DND-41 (cell line): ENCODE measurements at regions not wholly inside any gene's neighbourhood (a gene's known extent, or its start where the extent isn't known, plus 50 kb on each side); places are given as distances from the start of the nearest gene placed in this dataset.

ENCODE experiments used
- EZH2 ChIP-seq: IDR thresholded peaks from 3 replicates; pipeline ENCODE4 v1.6.1; 2012; ENCODE audit warnings: borderline replicate concordance, low read depth, mild to moderate bottlenecking, moderate library complexity, low read length, inconsistent platforms; ENCODE audit not compliant: severe bottlenecking
- TF ChIP-seq, protein P1 (sequence below): IDR thresholded peaks from 2 replicates; pipeline ENCODE4 v1.5.1; 2012; ENCODE audit warnings: borderline replicate concordance, low read length, moderate library complexity, mild to moderate bottlenecking; ENCODE audit not compliant: poor library complexity, severe bottlenecking; ENCODE audit errors: extremely low read depth

DNA sequence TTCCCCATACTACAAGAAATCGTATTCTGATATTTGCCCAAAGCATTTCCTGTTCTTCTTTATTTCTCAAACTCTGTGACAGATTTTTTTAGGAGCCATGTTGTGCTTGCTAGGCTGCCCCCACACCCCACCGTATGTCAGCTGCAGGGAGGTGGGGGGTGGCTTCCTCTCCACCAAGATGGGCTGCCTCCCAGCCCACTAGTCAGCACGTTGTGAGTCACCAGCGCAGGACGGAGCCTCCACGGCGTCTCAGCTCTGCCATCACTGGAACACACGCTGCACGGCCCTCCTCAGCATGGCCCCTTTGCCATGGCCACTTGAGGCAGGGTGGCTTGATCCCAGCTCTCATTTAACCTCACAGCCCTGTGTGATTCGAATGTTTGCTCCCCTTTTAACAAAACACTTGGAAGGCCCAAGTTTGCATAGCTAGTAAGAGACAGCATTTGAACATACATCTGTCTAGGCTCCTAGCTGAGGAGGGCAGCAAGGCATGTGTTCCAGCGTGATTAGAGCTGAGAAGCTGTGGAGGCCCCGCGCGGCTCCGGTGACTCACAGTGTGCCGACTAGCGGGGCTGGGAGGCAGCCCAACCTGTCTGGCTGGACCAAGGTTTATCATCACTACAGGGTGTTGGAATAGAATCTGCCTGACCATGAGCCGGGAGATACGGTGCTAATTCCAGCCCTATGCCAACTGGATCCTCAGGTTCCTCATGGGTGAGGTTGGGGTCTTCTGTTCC is 180.7 kb upstream of the NCAM1 start:
- TF ChIP-seq, protein P1, sequence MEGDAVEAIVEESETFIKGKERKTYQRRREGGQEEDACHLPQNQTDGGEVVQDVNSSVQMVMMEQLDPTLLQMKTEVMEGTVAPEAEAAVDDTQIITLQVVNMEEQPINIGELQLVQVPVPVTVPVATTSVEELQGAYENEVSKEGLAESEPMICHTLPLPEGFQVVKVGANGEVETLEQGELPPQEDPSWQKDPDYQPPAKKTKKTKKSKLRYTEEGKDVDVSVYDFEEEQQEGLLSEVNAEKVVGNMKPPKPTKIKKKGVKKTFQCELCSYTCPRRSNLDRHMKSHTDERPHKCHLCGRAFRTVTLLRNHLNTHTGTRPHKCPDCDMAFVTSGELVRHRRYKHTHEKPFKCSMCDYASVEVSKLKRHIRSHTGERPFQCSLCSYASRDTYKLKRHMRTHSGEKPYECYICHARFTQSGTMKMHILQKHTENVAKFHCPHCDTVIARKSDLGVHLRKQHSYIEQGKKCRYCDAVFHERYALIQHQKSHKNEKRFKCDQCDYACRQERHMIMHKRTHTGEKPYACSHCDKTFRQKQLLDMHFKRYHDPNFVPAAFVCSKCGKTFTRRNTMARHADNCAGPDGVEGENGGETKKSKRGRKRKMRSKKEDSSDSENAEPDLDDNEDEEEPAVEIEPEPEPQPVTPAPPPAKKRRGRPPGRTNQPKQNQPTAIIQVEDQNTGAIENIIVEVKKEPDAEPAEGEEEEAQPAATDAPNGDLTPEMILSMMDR, result no peak
- TF ChIP-seq EZH2, result no peak
